HG02981 (cell line): ENCODE measurements at regions not wholly inside any gene's neighbourhood (a gene's known extent, or its start where the extent isn't known, plus 50 kb on each side); places are given as distances from the start of the nearest gene placed in this dataset.
"Not testable (repeated sequence)": the region's sequence is repeated elsewhere in the genome, so short reads cannot be mapped to it uniquely, and the experiment has no call there.

Experiments
- ATAC-seq: cut with Tn5 transposase; IDR thresholded peaks from one replicate; pipeline ENCODE4 v1.9.1; 2021; ENCODE audit warnings: mild to moderate bottlenecking, moderate library complexity; ENCODE audit not compliant: unreplicated experiment

GRCh38 chr13:52324831-52325230, 81.1 kb downstream of the THSD1 start:
- ATAC-seq = peak; percentile 82

DNA sequence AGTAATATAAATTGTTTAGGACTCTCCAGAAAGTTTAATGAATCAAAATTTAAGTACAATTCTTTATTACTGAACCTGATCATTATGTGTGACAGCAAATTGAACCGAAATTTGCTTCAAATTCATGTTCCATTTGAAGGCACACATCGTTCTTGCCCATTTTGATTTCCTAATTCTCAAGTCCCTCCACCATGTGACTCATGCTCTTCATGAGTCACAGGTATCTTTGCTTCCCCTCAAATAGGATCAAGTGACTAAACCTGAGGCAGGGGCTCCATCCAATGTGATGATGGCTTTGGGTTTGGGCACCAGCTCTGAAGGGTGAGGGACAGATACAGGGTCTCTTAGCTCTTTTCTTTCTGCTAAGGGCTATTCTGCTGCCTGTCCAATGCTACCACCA, 86.1 kb downstream of the THSD1 start:
- ATAC-seq = no peak

DNA sequence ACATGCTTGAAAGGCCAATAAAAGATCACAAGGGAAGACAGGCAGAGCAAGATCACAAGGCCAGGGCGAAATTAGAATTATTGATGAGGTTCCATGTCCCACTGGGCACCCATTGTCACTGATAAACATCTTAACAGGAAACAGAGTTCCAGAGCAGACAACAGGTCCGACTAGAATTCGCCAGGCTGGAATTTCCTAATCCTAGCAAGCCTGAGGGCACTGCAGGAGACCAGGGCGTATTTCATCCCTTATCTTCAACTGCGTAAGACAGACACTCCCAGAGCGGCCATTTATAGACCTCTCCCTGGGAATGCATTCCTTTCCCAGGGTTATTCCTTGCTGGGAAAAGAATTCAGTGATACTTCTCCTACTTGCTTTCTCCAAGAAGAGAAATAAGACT, 96.1 kb downstream of the THSD1 start:
- ATAC-seq = not testable (repeated sequence)

- not testable (repeated sequence) for ATAC-seq
Measured at GRCh38 chr13:52306336-52306735, 99.6 kb downstream of the THSD1 start.

DNA sequence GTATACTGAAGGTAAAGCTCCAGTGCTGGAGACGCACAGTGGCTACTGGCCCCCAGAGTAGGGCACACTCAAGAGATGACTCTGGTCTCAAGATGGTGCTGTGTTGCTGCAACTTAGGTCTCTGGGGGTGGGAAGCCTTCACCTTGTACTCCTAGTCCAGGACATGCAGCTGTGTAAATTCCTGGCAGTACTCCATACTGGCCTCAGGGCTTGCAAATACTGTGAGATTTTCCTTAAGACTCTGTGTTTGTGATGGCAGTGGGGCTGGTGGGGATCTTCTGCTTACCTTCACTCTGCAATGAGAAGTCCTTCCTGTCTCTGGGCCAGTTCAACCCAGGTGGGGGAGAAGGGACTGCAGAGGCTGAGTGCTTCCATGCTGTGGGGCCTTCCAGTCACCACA, 102.9 kb downstream of the THSD1 start:
- ATAC-seq = not testable (repeated sequence)

DNA sequence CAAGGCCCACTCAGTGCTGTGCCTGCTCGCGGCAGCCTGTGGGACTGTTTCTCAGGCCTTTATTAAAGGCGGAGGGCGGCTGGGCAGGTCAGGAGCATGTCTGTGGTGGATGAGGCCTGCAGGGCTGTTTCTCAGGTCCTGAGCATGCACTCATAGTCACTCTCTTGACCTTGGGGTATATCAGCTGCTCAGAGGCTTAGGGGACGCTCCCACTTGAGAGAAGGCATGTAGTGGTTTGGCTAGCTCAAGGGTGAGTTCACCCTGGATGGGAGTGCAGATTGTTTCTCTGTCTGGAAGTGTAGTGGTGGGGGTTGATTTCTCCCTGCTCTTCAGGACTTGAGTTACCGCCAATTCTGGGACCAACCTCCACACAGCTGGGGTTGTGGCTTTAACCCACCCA, 103.3 kb downstream of the THSD1 start:
- not testable (repeated sequence) for ATAC-seq

- ATAC-seq = not testable (repeated sequence)
Measured at GRCh38 chr13:52301810-52302400, 104.1 kb downstream of the THSD1 start.

DNA sequence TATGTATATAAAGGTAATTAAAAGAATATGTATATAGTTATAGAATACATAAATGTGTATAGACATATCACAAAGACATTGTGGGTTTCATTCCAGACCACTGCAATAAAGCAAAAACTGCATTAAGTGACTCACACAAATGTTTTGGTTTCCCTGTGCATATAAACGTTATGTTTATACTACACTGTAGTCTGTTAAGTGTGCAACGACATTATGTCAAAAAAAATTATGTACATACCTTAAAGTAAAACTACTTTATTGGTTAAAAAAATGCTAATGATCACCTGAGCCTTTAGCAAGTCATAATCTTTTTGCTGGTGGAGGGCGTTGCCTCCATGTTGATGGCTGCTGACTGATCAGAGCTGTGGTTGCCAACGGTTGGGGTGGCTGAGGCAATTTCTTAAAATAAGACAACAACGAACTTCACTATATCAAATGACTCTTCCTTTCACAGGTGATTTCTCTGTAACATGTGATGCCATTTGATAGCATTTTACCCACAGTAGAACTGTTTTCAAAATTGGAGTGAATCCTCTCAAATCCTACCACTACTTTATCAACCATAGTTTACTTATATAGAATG, 107.8 kb downstream of the THSD1 start:
- ATAC-seq = not testable (repeated sequence)

DNA sequence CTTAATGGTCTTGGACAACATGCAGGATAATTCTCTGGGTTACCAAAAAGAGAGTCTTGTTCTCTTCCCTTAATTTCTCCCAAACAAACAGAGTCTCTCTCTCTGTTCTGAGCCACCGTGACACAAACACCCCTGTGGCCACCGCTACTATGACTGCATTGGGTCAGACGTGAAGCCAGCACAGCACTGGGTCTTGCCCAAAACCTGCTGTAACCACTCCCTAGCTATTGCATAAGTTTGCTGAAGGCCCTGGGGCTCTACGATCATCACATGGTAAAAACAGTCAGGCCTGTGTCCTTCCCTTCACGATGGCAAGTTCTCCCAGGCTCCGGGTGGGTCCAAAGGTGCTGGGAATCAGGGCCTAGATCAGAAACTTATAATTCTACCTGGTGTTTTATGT, 117.1 kb downstream of the THSD1 start:
- not testable (repeated sequence) for ATAC-seq

DNA sequence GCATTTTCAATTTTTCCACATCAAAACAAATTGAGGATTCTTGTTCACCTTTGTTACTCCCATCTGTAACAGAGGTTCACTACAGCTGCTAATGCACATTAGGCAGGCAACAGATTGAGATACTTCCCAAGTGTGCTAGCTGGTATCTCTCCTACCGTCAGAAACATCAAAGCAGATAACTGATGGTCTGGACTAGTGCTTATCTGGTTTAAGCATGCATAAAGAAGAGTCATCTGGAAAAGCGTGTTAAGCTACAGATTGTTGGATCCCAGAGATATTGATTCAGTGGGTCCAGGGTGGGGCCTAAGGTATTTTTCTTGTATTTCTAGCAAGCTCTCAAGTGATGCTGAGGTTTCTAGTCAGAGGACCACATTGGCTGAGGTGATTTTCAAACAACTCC, 122.0 kb upstream of the NEK3 start:
- not testable (repeated sequence) for ATAC-seq

DNA sequence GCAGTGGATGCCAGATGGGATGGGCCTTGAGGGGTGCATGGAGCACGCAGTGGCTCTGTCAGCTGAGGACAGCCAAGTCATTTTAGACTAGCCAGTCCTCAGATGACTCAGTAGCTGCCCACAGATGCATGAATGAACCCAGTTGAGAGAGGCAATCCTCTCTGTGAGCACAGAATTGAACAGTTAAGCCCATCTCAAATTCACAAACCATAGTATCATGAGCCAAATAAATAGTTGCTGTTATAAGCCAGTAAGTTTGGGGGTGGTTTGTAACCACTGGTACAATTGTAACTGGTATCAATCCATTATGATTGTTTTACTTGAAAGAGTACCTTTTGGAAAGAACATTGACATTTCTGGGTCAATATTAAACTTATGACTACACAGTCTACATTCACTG, 120.0 kb upstream of the NEK3 start:
- not testable (repeated sequence) for ATAC-seq

DNA sequence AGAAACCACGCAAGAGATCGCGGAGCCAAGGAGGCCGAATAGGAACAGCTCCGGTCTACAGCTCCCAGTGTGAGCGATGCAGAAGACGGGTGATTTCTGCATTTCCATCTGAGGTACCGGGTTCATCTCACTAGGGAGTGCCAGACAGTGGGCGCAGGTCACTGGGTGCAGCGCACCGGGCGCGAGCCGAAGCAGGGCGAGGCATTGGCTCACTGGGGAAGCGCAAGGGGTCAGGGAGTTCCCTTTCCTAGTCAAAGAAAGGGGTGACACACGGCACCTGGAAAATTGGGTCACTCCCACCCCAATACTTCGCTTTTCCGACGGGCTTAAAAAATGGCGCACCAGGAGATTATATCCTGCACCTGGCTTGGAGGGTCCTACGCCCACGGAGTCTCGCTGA, 94.9 kb upstream of the NEK3 start:
- ATAC-seq = not testable (repeated sequence)

- peak; percentile 73 for ATAC-seq
Measured at GRCh38 chr13:52240752-52241151, 81.4 kb upstream of the NEK3 start.

- peak; percentile 80 for ATAC-seq
Measured at GRCh38 chr13:52235900-52236595, 76.7 kb upstream of the NEK3 start.

DNA sequence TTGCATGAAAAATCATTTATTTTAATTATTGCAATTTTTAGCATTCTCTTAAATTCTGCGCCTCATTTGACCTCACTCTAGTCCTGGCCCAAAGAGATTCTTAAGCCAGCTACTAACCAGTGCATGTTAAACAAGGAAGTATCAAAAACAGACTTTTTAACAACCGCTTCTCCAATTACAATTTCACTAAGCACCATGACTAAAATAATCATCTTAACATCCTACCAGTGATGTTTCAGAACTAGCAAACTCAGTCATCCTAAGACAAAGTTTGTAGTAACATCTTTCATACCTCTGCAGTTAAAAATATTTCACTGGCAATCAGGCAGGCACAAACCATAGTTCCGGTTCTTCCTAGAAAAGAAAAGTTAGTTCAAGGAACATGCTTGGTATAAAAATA, 75.5 kb upstream of the NEK3 start:
- ATAC-seq = not testable (repeated sequence)

DNA sequence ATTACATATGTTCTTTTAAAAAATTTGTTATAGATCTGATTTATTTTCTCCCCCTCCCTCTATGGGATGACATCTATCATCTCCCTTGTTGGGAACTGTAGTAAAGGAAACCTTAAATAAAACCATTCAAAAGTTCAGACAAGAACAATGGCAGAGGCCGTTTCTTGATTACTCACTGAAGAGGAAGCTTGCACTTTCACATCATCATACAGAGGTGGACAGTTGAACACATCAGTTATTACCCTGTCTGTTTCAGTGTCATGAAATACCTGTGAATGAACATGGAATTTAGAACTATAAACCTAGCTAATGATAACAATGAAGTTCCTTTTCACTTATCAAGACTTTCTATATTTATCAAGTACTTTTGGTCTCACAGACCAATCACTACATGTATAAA, 63.7 kb upstream of the NEK3 start:
- not testable (repeated sequence) for ATAC-seq

DNA sequence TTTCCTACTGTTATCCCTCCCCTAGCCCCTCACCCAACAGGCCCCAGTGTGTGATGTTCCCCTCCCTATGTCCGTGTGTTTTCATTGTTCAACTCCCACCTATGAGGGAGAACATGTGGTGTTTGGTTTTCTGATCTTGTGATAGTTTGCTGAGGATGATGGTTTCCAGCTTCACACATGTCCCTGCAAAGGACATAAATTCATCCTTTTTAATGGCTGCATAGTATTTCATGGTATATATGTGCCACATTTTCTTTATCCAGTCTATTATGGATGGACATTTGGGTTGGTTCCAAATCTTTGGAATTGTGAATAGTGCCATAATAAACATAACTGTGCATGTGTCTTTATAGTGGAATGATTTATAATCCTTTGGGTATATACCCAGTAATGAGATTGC, 54.5 kb upstream of the NEK3 start:
- ATAC-seq = not testable (repeated sequence)

GRCh38 chr13:52212886-52213285, 53.5 kb upstream of the NEK3 start:
- ATAC-seq = not testable (repeated sequence)

DNA sequence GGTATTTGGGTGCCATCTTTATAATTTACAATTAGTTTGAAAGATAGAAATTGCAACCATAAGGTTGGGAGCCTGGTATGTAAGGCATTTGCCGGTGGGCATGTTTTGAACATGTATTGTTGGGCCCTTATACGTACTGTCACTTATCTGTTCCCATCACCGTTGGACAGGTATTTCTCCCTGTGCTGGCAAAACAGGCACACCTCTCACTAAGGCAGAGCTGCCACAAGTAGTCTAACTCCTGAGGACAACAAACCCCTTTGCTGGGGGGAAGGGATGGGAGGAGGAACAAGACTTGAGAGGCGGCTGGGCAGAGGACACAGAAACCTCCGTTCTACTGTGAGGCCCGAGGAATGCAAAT, 52.0 kb upstream of the NEK3 start:
- ATAC-seq = not testable (repeated sequence)

DNA sequence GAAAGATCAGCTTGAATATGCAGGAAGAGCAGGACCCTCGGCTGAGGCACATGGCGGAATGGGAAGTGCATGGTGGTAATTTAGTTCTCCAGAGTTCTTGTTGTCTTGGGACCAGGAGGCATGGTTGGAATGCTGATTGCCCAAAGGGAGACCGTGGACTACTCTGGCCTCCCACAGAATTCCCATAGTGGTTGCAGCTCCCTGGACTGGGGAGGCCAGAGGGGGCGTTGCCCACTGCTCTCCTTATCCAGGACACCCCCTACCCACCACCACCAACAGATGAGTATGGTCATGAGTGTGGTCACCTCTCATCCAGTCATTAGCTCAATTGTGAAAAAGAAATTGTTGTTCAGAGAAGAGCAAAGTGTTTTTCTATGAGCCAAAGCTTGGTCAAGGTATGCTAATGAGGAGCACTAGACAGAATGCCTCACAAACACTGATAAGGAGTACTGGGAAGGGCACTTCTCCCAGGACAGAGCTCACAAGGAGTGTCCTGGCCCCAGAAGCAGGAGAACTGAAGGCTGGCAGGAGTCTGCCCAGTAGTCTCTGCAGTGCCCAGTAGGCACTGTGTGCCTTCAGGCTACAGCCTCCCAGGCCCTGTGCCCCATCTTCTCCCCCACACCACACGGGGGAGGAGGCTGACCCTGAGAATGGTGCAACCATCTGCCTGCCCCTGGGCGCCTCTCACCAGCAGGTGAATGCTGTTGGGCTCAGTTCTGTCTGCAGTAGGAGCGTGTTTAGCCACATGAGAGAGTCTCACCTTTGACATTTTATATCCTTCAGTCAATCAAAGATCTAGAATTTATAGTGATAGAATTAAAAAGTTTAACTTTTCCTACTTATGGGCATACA, 51.4 kb upstream of the NEK3 start:
- ATAC-seq = not testable (repeated sequence)
